IMR-90 (cell line): ENCODE measurements at regions not wholly inside any gene's neighbourhood (a gene's known extent, or its start where the extent isn't known, plus 50 kb on each side); places are given as distances from the start of the nearest gene placed in this dataset.

ENCODE experiments used
- ATAC-seq: fragments of 200-7000 bp; cut with Tn5 transposase; 2 replicates; pipeline ENCODE4 v1.9.1; 2020; ENCODE audit warnings: low read depth, mild to moderate bottlenecking, moderate library complexity
- BruUV-seq: library from RNA; stranded (reverse); fragments of 400-500 nt; replicated peaks from 2 replicates; lab custom pipeline; 2021; lab: Mats Ljungman, UMichigan
- CTCF ChIA-PET: fragments of 300-600 bp; formaldehyde crosslinking; extraction: SDS; loops from one replicate; lab custom pipeline; 2021; ENCODE audit warnings: antibody characterized with exemption; lab: Yijun Ruan, JAX
- POLR2A ChIA-PET: fragments of 300-600 bp; sonication (Branson Sonifier 250); formaldehyde crosslinking; loops from one replicate; lab custom pipeline; 2022; ENCODE audit warnings: antibody characterized with exemption; ENCODE audit not compliant: unreplicated experiment; lab: Charles Lee
- DNase-seq: peaks from one replicate; pipeline ENCODE4 v3.0.0; 2013
- H2AFZ ChIP-seq: replicated peaks from 2 replicates; pipeline ENCODE3; 2013; ENCODE audit warnings: low read length, mild to moderate bottlenecking; ENCODE audit not compliant: poor library complexity
- H2AK5ac ChIP-seq: 2 replicates; pipeline ENCODE4 v1.6.1; 2013; ENCODE audit warnings: low read depth, low read length, inconsistent platforms
- H2AK9ac ChIP-seq: replicated peaks from 2 replicates; pipeline ENCODE3; 2013; ENCODE audit warnings: mild to moderate bottlenecking, low read depth, low read length, moderate library complexity; ENCODE audit not compliant: poor library complexity
- H2BK120ac ChIP-seq: 2 replicates; pipeline ENCODE4 v1.6.1; 2013; ENCODE audit warnings: low read depth, low read length, inconsistent platforms
- H2BK15ac ChIP-seq: 3 replicates; pipeline ENCODE4 v1.6.1; 2013; ENCODE audit warnings: low read depth, low read length, inconsistent platforms
- H2BK20ac ChIP-seq: 2 replicates; pipeline ENCODE4 v1.6.1; 2013; ENCODE audit warnings: low read depth, mild to moderate bottlenecking, inconsistent platforms, low read length, moderate library complexity
- H2BK5ac ChIP-seq: 2 replicates; pipeline ENCODE4 v1.6.1; 2013; ENCODE audit warnings: mild to moderate bottlenecking, low read depth, low read length, inconsistent platforms; ENCODE audit not compliant: poor library complexity, severe bottlenecking
- H3K14ac ChIP-seq: replicated peaks from 2 replicates; pipeline ENCODE4 v1.6.1; 2013; ENCODE audit warnings: low read depth, low read length, inconsistent platforms
- H3K18ac ChIP-seq: 2 replicates; pipeline ENCODE4 v1.6.1; 2013; ENCODE audit warnings: low read depth, low read length, control low read depth
- H3K23ac ChIP-seq: 2 replicates; pipeline ENCODE4 v1.6.1; 2013; ENCODE audit warnings: low read depth, low read length, inconsistent platforms
- H3K27ac ChIP-seq: 2 replicates; pipeline ENCODE4 v1.5.1; 2013; ENCODE audit warnings: mild to moderate bottlenecking, control low read depth, low read length; ENCODE audit not compliant: insufficient read depth
- H3K27me3 ChIP-seq: 2 replicates; pipeline ENCODE4 v1.6.1; 2013; ENCODE audit warnings: low read length; ENCODE audit not compliant: control insufficient read depth, insufficient read depth
- H3K36me3 ChIP-seq: 2 replicates; pipeline ENCODE4 v1.6.1; 2013; ENCODE audit warnings: low read length, mixed read lengths; ENCODE audit not compliant: control insufficient read depth, insufficient read depth
- H3K4ac ChIP-seq: 2 replicates; pipeline ENCODE4 v1.6.1; 2013; ENCODE audit warnings: low read depth, low read length, inconsistent platforms
- H3K4me1 ChIP-seq: 2 replicates; pipeline ENCODE4 v1.6.1; 2013; ENCODE audit warnings: low read length, mixed read lengths; ENCODE audit not compliant: control insufficient read depth, insufficient read depth
- H3K4me2 ChIP-seq: 2 replicates; pipeline ENCODE4 v1.6.1; 2013; ENCODE audit warnings: low read depth, mild to moderate bottlenecking, control low read depth, low read length, moderate library complexity
- H3K4me3 ChIP-seq: 2 replicates; pipeline ENCODE4 v1.5.1; 2013; ENCODE audit warnings: low read depth, mild to moderate bottlenecking, control low read depth, low read length, moderate library complexity; ENCODE audit not compliant: insufficient read depth
- H3K56ac ChIP-seq: 2 replicates; pipeline ENCODE4 v1.6.1; 2013; ENCODE audit warnings: low read length, inconsistent platforms; ENCODE audit not compliant: insufficient read depth; ENCODE audit errors: extremely low read depth
- H3K79me1 ChIP-seq, 2 experiments: 2 replicates each; pipeline ENCODE4 v1.6.1; 2013; ENCODE audit warnings: low read length in 2 of 2, inconsistent platforms in 1 of 2, low read depth in 1 of 2
- H3K9ac ChIP-seq: 2 replicates; pipeline ENCODE4 v1.6.1; 2013; ENCODE audit warnings: low read depth, low read length, control low read depth
- H3K9me1 ChIP-seq: 2 replicates; pipeline ENCODE4 v1.6.1; 2013; ENCODE audit warnings: low read length, inconsistent platforms; ENCODE audit not compliant: insufficient read depth
- H3K9me3 ChIP-seq: 2 replicates; pipeline ENCODE4 v1.6.1; 2013; ENCODE audit warnings: low read length; ENCODE audit not compliant: control insufficient read depth, insufficient read depth
- H4K20me1 ChIP-seq: 2 replicates; pipeline ENCODE4 v1.6.1; 2013; ENCODE audit warnings: low read length, inconsistent platforms; ENCODE audit not compliant: insufficient read depth
- H4K5ac ChIP-seq: 2 replicates; pipeline ENCODE4 v1.6.1; 2013; ENCODE audit warnings: mild to moderate bottlenecking, low read depth, low read length, control low read depth
- H4K8ac ChIP-seq, 2 experiments: 2 replicates each; pipeline ENCODE4 v1.6.1; 2013; ENCODE audit warnings: low read depth in 2 of 2, low read length in 2 of 2, control low read depth in 1 of 2, inconsistent platforms in 1 of 2
- H4K91ac ChIP-seq: 2 replicates; pipeline ENCODE4 v1.6.1; 2013; ENCODE audit warnings: low read depth, low read length, inconsistent platforms; ENCODE audit not compliant: insufficient read depth
- CEBPB ChIP-seq: IDR thresholded peaks from 2 replicates; pipeline ENCODE4 v1.6.1; 2012; ENCODE audit warnings: low read depth, low read length, improper control_type of control experiment
- WGBS, 2 experiments: methylation state at CpG; one replicate each; pipeline versions ENCODE4 v1.1.5 to v1.1.7; 2013; ENCODE audit warnings: missing lambda C conversion rate in 2 of 2; ENCODE audit not compliant: insufficient read length in 1 of 2; ENCODE audit errors: extremely low coverage in 2 of 2; 5-methylcytosine and 5-hydroxymethylcytosine counted together
- dilution Hi-C: fragments of 300-500 bp; cut with HindIII; formaldehyde crosslinking; loops from one replicate; pipeline ENCODE4 v1.14.3; 2018; ENCODE audit warnings: low sequenced_read_pairs; ENCODE audit not compliant: unreplicated experiment
- in situ Hi-C: fragments of 300-500 bp; cut with MboI; formaldehyde crosslinking; loops from 3 replicates; pipeline ENCODE4 v1.14.3; 2019; ENCODE audit warnings: low sequenced_read_pairs, inconsistent platforms, mixed read lengths
- intact Hi-C: fragments of 100-400 bp; cut with micrococcal nuclease; formaldehyde crosslinking; loops from 2 replicates; pipeline ENCODE4 v1.10.0; 2022
- TF ChIP-seq, protein P1 (sequence below): conservative IDR thresholded peaks from 2 replicates; pipeline ENCODE4 v1.5.1; 2012; ENCODE audit warnings: mild to moderate bottlenecking, low read depth, low read length, improper control_type of control experiment

DNA sequence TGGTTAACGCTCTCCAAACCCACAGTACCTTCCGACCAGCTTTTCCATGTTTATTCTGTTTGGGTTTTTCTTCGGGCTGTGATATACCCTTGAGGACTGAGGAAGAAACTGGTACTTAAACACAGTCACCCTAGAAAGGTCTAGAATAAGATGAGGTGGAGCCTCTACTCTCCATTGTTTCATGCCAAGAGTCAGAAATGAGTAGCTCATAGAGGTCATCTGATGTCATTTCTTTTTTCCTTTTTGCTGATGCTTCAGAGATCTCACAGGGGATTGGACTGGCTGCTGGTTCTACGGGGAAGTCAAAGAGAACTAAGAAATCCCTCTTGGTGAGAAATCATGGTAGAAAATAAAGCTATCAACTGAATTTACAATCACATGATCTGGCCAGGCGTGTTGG, 538.2 kb upstream of the TMEM132C start:
- Histone ChIP-seq H2BK20ac (no peak overlapping the region), H3K56ac (no peak overlapping the region), H4K5ac (no peak overlapping the region), H4K8ac (no peak overlapping the region), H3K9me3 (0 out of 2 replicates have a peak, but pooled peaks cover 4% of the 10 kb centered on the region), H3K27me3 (no peaks in the 10 kb centered on the region), H3K4ac (no peak overlapping the region), H3K18ac (no peak overlapping the region), H3K9me1 (no peaks in the 10 kb centered on the region), H2AK5ac (no peak overlapping the region), H2BK5ac (no peak overlapping the region), H3K79me1 (no peaks in the 10 kb centered on the region), H3K27ac (no peak overlapping the region), H2AFZ (no peak overlapping the region), H3K4me1 (no peaks in the 10 kb centered on the region), H4K20me1 (no peaks in the 10 kb centered on the region), H3K4me3 (no peak overlapping the region), H4K91ac (no peak overlapping the region), H3K14ac (no peak overlapping the region), H3K4me2 (no peak overlapping the region), H2BK15ac (no peak overlapping the region), H2AK9ac (no peak overlapping the region), H3K36me3 (no peaks in the 10 kb centered on the region), H3K23ac (no peak overlapping the region), H3K9ac (no peak overlapping the region), H2BK120ac (no peak overlapping the region)
- no peak for ATAC-seq
- in situ Hi-C loops (no loop called here), intact Hi-C loops (no loop called here), dilution Hi-C loops (no loop called here)
- WGBS, 2 experiments, result no CpG with 5 or more reads among the region's 5 CpGs
- TF ChIP-seq CEBPB, result no peak
- TF ChIP-seq, protein P1, sequence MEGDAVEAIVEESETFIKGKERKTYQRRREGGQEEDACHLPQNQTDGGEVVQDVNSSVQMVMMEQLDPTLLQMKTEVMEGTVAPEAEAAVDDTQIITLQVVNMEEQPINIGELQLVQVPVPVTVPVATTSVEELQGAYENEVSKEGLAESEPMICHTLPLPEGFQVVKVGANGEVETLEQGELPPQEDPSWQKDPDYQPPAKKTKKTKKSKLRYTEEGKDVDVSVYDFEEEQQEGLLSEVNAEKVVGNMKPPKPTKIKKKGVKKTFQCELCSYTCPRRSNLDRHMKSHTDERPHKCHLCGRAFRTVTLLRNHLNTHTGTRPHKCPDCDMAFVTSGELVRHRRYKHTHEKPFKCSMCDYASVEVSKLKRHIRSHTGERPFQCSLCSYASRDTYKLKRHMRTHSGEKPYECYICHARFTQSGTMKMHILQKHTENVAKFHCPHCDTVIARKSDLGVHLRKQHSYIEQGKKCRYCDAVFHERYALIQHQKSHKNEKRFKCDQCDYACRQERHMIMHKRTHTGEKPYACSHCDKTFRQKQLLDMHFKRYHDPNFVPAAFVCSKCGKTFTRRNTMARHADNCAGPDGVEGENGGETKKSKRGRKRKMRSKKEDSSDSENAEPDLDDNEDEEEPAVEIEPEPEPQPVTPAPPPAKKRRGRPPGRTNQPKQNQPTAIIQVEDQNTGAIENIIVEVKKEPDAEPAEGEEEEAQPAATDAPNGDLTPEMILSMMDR, result no peak
- no TSS peak for BruUV-seq
- CTCF ChIA-PET, result no interaction called here
- DNase-seq, result no peak
- POLR2A ChIA-PET, result no interaction called here
